HG03439 (cell line): ENCODE measurements at regions not wholly inside any gene's neighbourhood (a gene's known extent, or its start where the extent isn't known, plus 50 kb on each side); places are given as distances from the start of the nearest gene placed in this dataset.

Experiments
- ATAC-seq: cut with Tn5 transposase; IDR thresholded peaks from one replicate; pipeline ENCODE4 v1.9.1; 2021; ENCODE audit warnings: mild to moderate bottlenecking, moderate library complexity; ENCODE audit not compliant: unreplicated experiment

DNA sequence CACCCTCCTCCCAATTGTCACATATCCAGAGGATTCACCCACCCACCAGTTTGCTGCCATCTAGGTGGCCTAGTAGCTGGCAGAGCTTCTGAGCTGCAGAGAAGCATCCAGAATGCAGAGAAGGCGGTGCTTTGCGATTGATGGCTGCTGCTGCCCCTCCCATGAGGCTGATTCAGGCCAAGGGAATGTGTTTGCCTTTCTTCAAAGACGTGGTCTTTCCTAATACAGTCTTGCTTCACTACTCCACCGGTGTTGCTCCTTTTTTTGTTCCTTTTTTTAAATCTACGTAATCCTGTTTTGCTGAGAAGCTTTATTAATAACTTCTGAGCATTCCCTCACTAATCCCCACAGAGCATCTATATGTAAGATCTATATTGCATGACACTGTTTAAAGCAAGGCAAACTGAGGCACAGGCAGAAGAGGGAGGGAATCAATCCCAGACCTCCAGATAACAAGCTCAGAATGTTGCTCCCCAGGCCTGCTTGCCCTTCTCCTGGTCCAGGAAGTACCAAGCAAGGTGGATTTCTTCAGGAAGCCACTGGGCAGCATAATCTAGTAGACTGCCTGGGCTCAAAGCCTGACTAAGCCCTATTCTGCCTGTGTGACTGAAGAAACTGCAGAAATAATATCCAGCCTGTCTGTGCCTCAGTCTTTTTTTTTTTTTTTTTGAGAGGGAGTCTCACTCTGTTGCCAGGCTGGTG is 275.5 kb upstream of the FMN2 start:
- ATAC-seq: no peak

DNA sequence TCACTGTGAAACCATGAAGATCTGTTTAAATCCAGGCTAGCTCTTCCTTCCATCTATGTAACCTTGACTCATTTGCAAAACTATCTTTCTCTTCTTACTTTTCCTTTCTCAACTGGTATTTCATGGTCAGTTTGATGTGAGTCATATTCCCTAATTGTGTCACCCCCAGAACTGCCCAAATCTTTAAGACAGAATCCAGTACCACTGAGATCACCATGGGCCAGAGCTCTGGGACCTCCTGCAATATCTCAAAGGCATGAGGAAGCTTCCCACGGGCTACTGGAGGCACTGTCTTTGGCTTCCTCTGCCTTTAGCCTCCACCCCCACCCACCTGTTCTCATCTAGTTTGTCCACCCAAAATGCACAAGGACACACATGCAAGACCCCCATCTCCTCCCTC is 274.4 kb upstream of the FMN2 start:
- ATAC-seq: no peak

DNA sequence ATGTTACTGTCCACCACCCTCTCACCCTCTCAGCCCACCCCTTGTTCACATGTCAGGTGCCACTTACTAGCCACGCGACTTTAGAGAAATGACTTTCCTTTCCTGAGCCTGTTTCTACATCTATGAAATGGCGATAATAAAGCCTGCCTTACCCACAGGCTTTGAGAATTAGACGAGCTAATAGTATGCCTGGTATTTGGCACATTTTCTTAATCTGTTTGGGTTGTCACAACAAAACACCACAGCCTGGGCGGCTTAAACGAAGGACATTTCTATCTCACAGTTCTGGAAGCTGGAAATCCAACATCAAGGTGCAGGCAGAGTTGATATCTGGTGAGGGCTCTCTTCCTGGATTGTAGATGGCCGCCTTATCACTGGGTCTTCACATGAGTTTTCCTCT is 273.9 kb upstream of the FMN2 start:
- ATAC-seq: no peak

DNA sequence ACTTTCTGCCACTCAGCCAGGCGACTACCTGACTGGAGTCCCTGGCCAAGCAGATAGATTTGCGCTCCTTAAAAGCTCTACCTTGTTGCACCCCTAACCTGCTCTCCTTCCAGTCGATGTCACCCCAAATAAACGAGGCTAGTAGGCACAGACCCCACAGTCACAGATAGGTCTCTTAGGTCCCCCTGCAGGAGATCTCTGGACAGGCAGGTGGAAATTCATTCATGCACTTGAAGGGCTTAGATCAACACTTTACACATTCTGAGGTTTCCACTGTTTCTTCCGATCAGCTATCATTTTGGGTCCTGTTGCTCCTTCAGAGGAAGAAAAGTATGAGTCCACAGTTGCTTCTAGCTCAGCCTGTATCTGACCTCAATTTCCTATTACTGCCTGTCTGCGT is 272.6 kb upstream of the FMN2 start:
- ATAC-seq: no peak

DNA sequence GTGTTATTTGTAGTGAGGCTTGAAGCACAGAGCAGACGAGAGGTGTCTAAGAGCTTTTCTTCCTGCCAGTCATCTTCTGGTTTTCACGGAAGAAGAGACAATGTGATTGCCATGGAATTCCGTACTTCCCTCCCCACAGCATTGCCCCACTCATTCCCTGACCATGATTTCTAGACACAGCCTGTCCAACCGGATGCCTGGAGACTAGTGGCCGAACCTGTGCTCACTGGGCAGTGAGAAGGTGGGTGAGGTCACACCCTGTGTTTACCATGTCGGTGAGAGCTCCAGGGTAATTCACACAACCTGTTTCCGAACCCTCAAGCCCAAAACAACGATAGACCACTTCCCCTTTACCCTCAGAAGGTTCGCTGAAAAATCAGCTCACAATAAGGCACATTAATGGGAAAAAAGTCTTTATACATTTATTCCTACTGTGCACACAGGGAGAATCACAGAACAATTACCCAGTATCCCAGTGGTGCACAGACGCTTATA is 271.9 kb upstream of the FMN2 start:
- ATAC-seq: no peak

DNA sequence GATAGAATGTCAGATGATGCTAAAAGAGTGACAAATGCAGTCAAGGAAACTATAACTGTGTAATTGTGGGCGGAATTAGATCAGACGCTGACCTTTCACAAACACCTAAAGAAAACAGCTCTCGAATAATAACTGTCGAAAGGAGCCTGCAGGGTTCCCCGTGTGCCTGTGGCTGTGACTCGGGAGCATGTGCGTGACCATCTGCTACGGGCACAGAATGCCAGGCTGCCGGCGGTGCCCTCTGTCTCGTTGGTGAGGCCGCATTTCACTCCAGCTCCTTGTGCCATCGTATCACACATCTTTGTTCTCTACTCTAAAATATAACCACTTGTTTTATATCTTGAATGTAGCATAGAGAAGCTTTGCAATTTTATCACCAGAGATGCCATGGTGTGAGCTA is 267.8 kb upstream of the FMN2 start:
- ATAC-seq: no peak

DNA sequence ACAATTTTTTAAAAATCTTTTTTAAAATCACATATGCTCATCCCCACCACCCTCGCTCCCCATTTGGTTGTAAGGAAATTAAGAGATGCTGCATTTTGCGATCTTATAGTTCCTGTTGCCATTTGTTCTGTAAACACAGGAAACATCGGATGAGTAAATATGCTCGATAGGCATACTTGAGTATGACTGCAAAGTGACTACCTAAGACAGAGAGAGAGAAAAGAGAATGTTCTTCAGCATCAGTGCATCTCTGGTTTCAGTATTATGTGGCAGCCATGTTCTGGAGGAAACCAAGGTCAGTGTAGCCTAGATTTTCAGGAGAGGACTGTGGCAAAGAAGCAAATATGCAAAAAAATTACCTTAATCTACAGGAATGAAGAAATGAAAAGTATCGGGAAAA is 265.5 kb upstream of the FMN2 start:
- ATAC-seq: no peak

DNA sequence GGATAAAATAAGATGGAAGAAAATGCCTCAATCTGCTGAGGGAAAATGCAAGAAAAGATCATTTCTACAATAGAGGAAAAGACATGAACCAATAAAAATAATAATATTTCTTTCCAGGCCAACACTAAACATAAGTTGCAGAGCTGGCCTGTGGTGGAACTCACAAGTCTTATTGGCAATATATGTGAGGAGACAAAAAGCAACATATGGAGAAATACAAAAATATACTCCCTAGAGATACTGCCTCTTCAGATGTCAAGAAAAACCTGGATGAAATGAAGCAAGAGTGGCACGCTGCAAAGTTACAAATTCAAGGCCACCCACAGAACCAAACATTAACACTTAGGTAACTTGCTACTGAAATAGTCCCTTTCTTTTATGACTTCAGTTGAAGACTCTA is 264.9 kb upstream of the FMN2 start:
- ATAC-seq: no peak

DNA sequence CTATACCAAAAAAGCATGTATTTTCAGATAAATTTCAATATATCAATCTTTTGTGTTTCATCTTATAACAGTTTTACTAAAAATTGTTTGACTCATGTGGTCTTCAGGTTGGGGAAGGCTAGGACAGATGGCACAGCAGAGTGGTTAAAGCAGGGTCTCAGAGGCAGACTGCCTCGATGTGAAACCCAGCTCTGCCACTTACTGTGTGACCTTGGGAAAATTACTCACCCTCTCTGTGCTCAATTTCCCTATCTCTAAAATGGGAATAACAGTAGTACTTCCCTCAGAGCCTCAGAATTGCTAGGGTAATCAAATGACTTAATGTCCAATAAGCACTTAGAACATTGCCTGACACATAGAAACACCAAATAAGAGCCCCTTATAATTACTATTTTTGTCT is 262.1 kb upstream of the FMN2 start:
- ATAC-seq: no peak

DNA sequence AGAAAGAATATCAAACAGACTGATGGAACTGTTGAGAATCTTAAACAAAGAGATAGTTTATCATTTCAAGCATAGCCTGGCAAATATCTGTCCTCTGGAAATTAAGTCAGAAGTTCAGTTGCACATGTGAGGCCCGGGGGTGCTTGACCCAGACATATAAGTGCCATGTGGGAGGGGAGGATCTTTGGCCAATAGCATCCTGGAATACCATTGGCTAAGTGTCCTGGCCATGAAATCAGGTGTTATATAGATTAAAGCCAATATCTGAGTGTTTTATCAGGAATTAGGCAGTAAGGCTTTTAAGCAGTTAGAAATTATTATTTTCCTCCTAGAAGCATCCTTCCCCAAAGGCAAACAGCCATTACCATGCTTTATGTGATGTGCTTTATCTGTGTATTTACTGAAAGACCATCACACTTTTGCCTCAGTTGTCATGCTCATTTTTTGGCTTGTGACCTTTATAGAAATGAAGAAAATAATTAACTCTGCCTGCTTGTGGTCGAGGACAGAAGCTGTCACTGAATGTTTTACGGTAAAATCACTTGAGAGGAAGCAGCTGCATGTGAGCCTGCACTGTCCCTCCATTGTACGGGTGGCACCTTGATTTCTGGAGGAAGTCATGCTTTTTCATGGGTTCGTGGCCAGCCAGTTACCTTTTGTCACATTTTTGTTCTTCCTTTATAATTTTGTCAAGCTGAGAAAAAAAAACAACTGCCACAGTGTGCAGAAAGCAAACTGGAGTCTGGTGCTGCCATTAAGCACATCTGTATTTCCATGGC is 259.9 kb upstream of the FMN2 start:
- ATAC-seq: no peak

DNA sequence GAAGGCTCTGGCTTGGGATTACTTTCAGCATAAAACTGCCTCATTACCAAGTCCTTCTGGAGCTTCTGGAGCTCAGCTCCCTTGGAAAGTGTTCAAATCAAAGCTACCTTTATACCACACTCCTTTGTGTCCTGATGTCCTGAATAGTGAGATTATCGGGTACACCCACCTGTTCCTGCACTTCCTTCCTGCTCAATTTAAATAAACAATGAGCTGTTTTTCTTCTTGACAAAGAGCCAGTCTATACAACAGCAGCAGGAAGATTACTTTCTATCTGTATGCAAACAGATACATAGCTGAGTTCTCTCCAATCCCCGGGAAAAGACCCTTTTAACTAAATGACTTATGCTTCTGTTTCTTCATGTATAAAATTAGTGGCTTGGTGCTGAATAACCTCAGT is 258.0 kb upstream of the FMN2 start:
- ATAC-seq: no peak

DNA sequence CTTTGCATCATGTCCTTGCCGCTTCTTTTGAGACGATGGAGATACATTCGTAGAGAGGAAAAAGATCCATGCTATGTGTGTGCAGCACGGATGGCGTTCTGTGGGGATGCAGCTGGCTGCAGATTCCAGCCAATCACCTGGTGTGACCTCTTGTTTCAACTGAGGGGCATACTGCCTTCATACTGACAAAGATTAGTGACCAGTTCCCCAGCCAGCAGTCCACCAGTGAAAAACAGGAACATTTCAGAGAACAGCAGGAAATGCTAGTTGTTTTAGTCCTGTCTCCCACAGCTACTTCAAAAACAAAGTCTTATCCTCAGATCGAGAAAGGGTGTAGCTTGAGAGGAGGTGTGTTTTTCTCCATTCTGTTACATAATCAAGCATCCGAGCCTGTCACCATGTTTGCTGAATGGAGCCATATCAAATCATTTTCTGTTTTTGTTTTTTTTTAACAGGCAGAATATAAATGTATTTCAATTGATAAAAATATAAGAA is 255.7 kb upstream of the FMN2 start:
- ATAC-seq: no peak

DNA sequence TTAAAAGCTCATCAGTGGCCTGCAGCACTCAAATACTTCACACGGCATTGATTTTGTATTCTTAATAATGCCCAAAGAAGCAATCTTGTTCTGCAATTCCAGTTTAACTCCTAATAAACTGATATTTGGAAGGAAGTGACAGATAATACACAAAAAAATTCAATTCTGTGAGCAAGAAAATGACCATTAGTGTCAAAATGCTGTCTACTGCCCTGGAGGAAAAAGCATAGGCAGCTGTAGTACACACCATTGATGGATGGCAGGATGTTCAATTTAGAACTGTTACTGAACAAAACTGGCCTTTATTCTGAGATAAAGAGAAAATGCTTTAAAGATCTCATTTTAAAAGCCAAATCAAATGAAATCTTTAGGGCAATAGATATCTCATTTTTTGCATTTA is 251.3 kb upstream of the FMN2 start:
- no peak for ATAC-seq

DNA sequence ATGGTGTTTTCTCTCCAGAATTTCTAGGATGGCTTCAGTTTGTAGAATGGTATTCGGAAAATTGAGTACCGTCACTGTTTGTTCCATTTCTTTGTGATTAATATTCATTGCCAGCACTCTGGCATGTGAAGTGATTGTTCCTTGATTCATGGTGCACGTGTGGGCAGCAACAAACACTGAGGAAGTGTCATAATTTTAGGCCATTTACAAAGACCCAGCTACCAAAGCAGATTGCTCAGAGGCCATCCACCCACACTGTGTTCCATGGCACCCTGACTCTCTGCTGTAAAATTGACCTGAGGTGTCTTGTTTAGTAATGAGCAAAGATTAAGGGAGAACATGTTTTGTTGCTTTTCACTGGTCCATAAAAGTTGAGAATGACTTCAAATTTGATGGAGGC is 250.9 kb upstream of the FMN2 start:
- ATAC-seq: no peak

DNA sequence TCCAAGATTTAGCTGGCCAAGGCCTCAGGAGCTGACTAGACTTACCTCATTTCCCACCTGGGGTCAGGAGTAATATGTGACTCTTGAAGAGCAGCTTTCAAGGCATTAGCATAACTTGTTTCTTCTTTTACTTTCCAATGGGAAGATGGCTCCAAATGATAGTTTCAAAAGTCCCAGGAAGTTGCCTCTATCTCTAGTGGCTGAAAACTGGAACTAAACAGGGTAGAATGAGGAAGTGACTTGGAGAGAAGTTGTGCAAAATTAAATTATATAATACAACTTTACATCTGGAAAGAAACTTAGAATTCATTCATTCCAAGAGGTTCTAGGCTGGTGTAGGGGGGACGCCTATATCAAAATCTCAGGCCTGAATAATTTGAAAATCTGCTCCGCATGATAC is 250.1 kb upstream of the FMN2 start:
- ATAC-seq: no peak

DNA sequence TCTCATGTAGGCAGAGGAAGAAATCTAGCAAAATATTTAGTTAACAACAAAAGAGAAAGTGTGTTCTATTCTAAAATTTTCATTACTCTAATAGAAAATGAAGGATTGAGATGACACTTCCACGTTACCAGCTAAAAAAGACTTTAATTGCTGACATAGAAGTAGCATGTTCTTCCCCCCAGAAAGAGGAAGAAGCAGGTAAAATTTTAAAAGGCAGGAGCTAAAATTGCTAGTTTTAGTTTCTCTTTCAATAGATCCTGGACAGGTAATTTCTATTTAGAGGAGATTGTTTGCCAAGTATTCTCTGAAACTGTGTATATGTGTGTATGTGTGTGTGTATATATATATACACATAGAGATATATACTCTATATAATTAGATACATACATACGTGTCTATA is 248.1 kb upstream of the FMN2 start:
- no peak for ATAC-seq

DNA sequence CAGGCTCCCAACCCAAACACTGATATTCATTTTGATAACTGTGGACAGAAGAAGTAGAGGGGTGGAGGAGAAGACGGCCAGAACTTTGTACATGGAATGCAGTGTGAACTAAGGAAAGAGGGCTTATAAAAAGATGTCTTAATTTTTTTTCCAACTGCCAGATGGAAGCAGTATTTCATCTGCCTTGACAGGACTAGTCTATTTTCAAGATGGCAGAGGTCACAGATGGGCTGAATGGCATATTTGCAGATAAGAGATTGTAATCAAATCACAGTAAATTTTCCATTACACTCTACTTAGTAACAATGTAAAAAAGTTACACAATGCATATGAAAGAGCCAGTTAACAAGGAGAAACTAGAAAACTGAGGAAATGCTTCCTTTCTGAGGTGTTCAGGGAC is 246.8 kb upstream of the FMN2 start:
- ATAC-seq: no peak

DNA sequence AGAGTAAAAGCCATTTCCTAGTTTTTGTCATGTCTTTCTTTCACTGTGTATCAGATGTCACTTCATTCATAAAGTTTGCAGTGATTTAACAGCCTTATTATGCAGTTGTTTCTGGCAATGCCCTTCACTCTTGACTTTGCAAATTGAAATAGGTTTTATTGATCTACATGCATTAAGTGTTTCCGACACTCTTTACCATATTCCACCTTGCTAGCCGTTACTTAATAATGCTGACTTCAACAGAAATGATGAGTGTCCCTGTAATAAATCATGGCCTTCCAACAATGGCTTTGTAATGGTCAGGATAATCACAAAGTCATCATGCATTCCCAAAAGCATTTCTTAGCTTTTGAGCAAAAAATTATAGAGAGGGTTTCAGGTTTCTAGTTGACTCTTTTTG is 236.8 kb upstream of the FMN2 start:
- no peak for ATAC-seq

DNA sequence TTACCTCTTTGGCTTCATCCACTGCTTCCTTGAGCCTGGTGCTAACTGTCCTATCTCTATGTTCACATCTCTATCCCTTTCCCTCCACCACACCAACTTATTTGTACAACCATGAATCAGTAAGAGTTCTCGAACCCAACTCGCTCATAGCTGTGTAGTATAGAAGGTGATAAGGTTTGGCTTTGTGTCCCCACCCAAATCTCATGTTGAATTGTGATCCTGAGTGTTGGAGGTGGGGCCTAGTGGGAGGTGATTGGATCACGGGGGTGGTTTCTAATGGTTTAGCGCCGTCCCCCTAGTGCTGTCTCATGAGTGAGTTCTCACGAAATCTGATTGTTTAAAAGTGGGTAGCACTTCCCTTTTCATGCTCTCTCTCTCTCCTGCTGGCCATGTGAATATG is 235.6 kb upstream of the FMN2 start:
- ATAC-seq: no peak

DNA sequence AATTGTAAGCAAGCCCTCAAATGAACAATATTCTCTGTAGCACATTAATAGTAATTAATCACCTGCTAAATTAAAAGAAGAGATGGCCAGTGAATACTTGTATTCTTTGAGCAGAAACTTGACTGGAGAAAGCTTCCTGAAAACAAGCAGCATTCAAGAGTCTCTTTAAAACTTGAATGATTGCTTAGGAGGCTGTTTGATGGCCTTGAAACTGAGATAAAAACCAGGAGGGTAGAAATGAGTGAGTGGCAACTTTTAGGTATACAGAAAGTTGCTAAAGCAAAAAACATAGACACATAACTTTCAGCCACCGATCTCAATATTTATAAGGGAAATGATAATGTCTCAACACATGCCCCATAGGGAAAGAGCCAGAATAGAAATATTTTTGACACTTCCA is 234.8 kb upstream of the FMN2 start:
- ATAC-seq: no peak

DNA sequence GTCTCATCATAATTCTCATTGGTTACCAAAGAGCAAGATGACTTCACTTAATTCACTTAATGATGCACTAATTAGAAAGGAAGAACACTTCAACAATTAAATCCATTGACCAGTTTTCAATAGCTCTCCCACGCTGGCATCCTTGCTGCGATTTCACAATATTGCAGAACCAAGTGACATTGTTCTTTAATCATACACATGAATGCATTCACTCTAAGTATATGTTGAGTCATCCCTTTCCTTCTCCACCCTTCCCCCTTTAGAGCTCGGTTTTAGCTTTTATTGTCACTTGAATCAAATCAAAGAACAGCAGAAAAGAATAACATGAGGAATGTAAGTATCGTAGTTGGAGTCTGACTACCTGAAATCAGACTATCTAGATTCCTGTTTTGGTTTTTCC is 233.6 kb upstream of the FMN2 start:
- no peak for ATAC-seq

DNA sequence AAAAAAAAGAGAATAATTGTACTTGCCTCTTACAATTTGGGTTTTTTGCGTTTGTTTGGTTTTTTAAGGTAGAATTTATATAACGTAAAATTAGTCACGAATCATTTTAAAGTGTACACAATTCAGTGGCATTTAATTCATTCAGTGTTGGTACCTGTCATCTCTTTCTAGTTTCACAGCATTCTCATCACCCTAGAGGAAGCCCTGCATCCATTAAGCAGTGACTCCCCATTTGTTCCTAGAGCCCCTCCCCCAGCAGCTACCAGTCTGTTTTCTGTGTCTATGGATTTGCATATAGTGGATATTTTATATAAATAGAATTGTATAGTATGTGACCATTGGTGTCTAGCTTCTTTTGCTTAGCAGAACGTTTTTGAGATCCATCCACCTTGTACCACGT is 233.2 kb upstream of the FMN2 start:
- no peak for ATAC-seq
